ENCODE measurements at regions not wholly inside any gene's neighbourhood (a gene's known extent, or its start where the extent isn't known, plus 50 kb on each side); places are given as distances from the start of the nearest gene placed in this dataset.

DNA sequence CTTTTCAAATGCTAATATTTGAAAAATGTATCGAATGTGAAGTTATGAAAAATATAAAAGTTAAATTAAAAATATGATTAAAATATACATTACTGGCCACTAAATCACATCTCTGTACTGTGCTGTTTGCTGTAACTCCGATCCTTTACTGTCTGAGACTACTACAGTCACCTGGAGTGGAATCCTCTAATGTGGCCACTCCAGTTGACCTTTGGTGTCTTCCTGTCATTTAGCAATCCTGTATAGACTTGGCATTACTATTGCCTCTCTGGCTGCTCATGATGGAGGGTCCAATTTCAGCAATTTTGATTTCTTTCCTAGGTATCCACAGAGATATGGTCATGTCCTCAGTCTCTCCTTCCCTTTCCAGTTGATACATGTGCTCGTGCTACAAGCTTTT lies 560.0 kb downstream of the CCDC85A start:
- TF ChIP-seq POLR2A (IDR thresholded peaks at IDR 0.05; ENCODE audit: extremely low read depth, insufficient read length) (no peak), CTCF (IDR thresholded peaks at IDR 0.05; ENCODE audit: low read depth, low read length) (no peak)
- TF ChIP-seq, protein P1, sequence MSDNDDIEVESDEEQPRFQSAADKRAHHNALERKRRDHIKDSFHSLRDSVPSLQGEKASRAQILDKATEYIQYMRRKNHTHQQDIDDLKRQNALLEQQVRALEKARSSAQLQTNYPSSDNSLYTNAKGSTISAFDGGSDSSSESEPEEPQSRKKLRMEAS (IDR thresholded peaks at IDR 0.05; ENCODE audit: low read depth, low read length), result no peak

Data from NB4 (cell line).